CD14-positive monocyte (primary cell): ENCODE measurements at regions not wholly inside any gene's neighbourhood (a gene's known extent, or its start where the extent isn't known, plus 50 kb on each side); places are given as distances from the start of the nearest gene placed in this dataset.

Source experiments
- DNase-seq, 3 donors: peaks; one replicate each; pipeline ENCODE4 v3.0.0-alpha.2; 2011 to 2022
- H2AFZ ChIP-seq: 2 replicates; pipeline ENCODE4 v1.6.0; 2012; ENCODE audit warnings: mild to moderate bottlenecking, low read depth, low read length, inconsistent platforms; ENCODE audit not compliant: insufficient read depth, poor library complexity, severe bottlenecking
- H3K27ac ChIP-seq, 2 donors: 1 replicate in 1 of 2; 2 replicates in 1 of 2; pipeline ENCODE4 v1.5.1; 2012 to 2013; ENCODE audit warnings: low read length in 2 of 2, control low read depth in 1 of 2, inconsistent platforms in 1 of 2, low read depth in 1 of 2, mild to moderate bottlenecking in 1 of 2
- H3K27me3 ChIP-seq, 2 donors: one replicate each; pipeline versions ENCODE4 v1.6.0 to v1.6.1; 2011 to 2013; ENCODE audit warnings: low read length in 2 of 2; ENCODE audit not compliant: control insufficient read depth in 2 of 2, insufficient read depth in 2 of 2
- H3K36me3 ChIP-seq, 2 donors: replicated peaks in 1 of 2; 1 replicate in 1 of 2; 2 replicates in 1 of 2; pipeline versions ENCODE4 v1.5.1 to v1.6.1; 2012 to 2013; ENCODE audit warnings: low read length in 2 of 2, control low read depth in 1 of 2, inconsistent platforms in 1 of 2, mild to moderate bottlenecking in 1 of 2; ENCODE audit not compliant: insufficient read depth in 2 of 2, control insufficient read depth in 1 of 2
- H3K4me1 ChIP-seq, 2 donors: 1 replicate in 1 of 2; 2 replicates in 1 of 2; pipeline versions ENCODE4 v1.5.1 to v1.6.1; 2012 to 2013; ENCODE audit warnings: low read length in 2 of 2, control low read depth in 1 of 2, inconsistent platforms in 1 of 2, mild to moderate bottlenecking in 1 of 2, moderate library complexity in 1 of 2; ENCODE audit not compliant: insufficient read depth in 2 of 2, control insufficient read depth in 1 of 2
- H3K4me2 ChIP-seq: replicated peaks from 2 replicates; pipeline ENCODE3; 2012; ENCODE audit warnings: low read length, moderate library complexity, mild to moderate bottlenecking; ENCODE audit not compliant: poor library complexity, severe bottlenecking; ENCODE audit errors: extremely low read depth
- H3K4me3 ChIP-seq, 3 experiments: fragments of 200-600 bp in 1 of 3; sonication (generic) in 1 of 3; replicated peaks in 1 of 3; 1 replicate in 2 of 3; 2 replicates in 1 of 3; pipeline ENCODE4 v1.5.1; 2011 to 2013; ENCODE audit warnings: low read length in 3 of 3, mild to moderate bottlenecking in 3 of 3, control low read depth in 2 of 3, low read depth in 2 of 3, inconsistent platforms in 1 of 3, moderate library complexity in 1 of 3
- H3K79me2 ChIP-seq: 2 replicates; pipeline ENCODE4 v1.6.0; 2012; ENCODE audit warnings: mild to moderate bottlenecking, control low read depth, inconsistent platforms, low read length, moderate library complexity; ENCODE audit not compliant: insufficient read depth
- H3K9ac ChIP-seq: 2 replicates; pipeline ENCODE4 v1.6.0; 2017; ENCODE audit warnings: low read length, mild to moderate bottlenecking; ENCODE audit not compliant: insufficient read depth, poor library complexity, severe bottlenecking
- H3K9me3 ChIP-seq, 2 donors: replicated peaks in 1 of 2; 1 replicate in 1 of 2; 2 replicates in 1 of 2; pipeline versions ENCODE4 v1.5.1 to v1.6.1; 2012 to 2013; ENCODE audit warnings: low read length in 2 of 2, control low read depth in 1 of 2; ENCODE audit not compliant: control insufficient read depth in 1 of 2, insufficient read depth in 1 of 2
- H4K20me1 ChIP-seq: 2 replicates; pipeline ENCODE4 v1.6.0; 2012; ENCODE audit warnings: mild to moderate bottlenecking, low read length, control low read depth, moderate library complexity; ENCODE audit not compliant: insufficient read depth
- H3K27ac Mint-ChIP-seq, 7 donors: one replicate each; pipeline ENCODE4 v1.8.0; 2020; ENCODE audit warnings: mild to moderate bottlenecking in 7 of 7, mixed read lengths in 7 of 7, moderate library complexity in 6 of 7, inconsistent platforms in 2 of 7
- H3K27me3 Mint-ChIP-seq, 3 donors: one replicate each; pipeline ENCODE4 v1.8.0; 2021 to 2022; ENCODE audit warnings: low read depth in 3 of 3, mild to moderate bottlenecking in 3 of 3, mixed read lengths in 3 of 3, moderate library complexity in 3 of 3, inconsistent platforms in 1 of 3
- H3K36me3 Mint-ChIP-seq, 2 donors: one replicate each; pipeline ENCODE4 v1.8.0; 2020; ENCODE audit warnings: mixed read lengths in 2 of 2, inconsistent platforms in 1 of 2, mild to moderate bottlenecking in 1 of 2
- H3K4me1 Mint-ChIP-seq: one replicate; pipeline ENCODE4 v1.8.0; 2020; ENCODE audit warnings: mild to moderate bottlenecking, mixed read lengths
- H3K4me3 Mint-ChIP-seq, 2 donors: one replicate each; pipeline ENCODE4 v1.8.0; 2020; ENCODE audit warnings: mild to moderate bottlenecking in 2 of 2, mixed read lengths in 2 of 2, moderate library complexity in 1 of 2
- H3K9me3 Mint-ChIP-seq, 7 donors: one replicate each; pipeline ENCODE4 v1.8.0; 2020 to 2022; ENCODE audit warnings: mixed read lengths in 7 of 7, mild to moderate bottlenecking in 6 of 7, moderate library complexity in 6 of 7, inconsistent platforms in 2 of 7
- CTCF ChIP-seq: fragments of 200-600 bp; IDR thresholded peaks from one replicate; pipeline ENCODE4 v1.8.0; 2022; ENCODE audit warnings: antibody characterized with exemption, mild to moderate bottlenecking
- WGBS: methylation state at CpG from one replicate; pipeline ENCODE4 v1.1.5; 2013; ENCODE audit warnings: missing lambda C conversion rate; ENCODE audit not compliant: insufficient coverage; 5-methylcytosine and 5-hydroxymethylcytosine counted together
- intact Hi-C, 2 donors: fragments of 100-400 bp; cut with micrococcal nuclease; formaldehyde crosslinking; loops; one replicate each; pipeline versions ENCODE4 v1.15.0 to v1.15.1; 2023

DNA sequence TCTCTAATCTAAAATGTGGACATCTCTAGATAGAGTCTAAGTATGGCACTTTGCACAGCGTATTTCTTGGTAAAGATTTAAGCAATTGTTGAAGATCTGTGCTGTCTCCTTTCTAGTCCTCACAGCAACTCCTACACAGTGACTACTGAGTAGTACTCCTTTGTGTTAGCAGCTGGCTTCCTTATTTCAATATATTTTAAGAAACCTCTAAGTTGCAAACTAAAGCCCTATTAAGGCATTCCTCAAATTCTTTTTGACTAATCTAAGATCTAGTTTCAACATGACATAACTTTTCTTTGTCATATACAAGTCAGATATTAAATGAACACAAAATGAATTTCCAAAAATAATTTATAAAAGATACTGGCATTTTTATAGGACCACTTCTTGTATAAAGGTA lies 121.8 kb upstream of the DNAJC10 start:
- H3K4me3 ChIP-seq: no peak overlapping the region
- no peak overlapping the region for H3K27ac ChIP-seq
- intact Hi-C loops: no loop called here
- no peaks in the 10 kb centered on the region for H3K9me3 ChIP-seq
- Mint-ChIP-seq H3K4me1 (no peaks in the 10 kb centered on the region), H3K9me3 (peaks cover 0 to 2% (median 0%) of the 10 kb centered on the region in 7 donors), H3K27ac (no peak overlapping the region), H3K27me3 (peaks cover 0 to 3% (median 2%) of the 10 kb centered on the region in 3 donors), H3K36me3 (no peaks in the 10 kb centered on the region), H3K4me3 (no peak overlapping the region)
- H3K36me3 ChIP-seq: no peaks in the 10 kb centered on the region
- H3K4me2 ChIP-seq: no peak overlapping the region
- DNase-seq: no peak
- no peak overlapping the region for H3K9ac ChIP-seq
- H3K4me1 ChIP-seq: no peaks in the 10 kb centered on the region
- H3K79me2 ChIP-seq: no peaks in the 10 kb centered on the region
- H2AFZ ChIP-seq: no peak overlapping the region
- TF ChIP-seq CTCF: no peak
- H3K27me3 ChIP-seq: no peaks in the 10 kb centered on the region
- H4K20me1 ChIP-seq: no peaks in the 10 kb centered on the region
- WGBS: no CpG with 5 or more reads among the region's 1 CpG

- H3K4me3 Mint-ChIP-seq: no peak overlapping the region
- DNase-seq: no peak
- Histone ChIP-seq H4K20me1 (no peaks in the 10 kb centered on the region), H3K4me1 (no peaks in the 10 kb centered on the region), H2AFZ (no peak overlapping the region), H3K4me2 (no peak overlapping the region), H3K27me3 (no peaks in the 10 kb centered on the region), H3K36me3 (no peaks in the 10 kb centered on the region), H3K4me3 (no peak overlapping the region), H3K79me2 (no peaks in the 10 kb centered on the region), H3K9ac (no peak overlapping the region), H3K27ac (no peak overlapping the region), H3K9me3 (no peaks in the 10 kb centered on the region)
- H3K36me3 Mint-ChIP-seq: no peaks in the 10 kb centered on the region
- intact Hi-C loops: no loop called here
- TF ChIP-seq CTCF: no peak
- no peaks in the 10 kb centered on the region for H3K9me3 Mint-ChIP-seq
- H3K27me3 Mint-ChIP-seq: peaks cover 0 to 3% (median 0%) of the 10 kb centered on the region in 3 donors
- no peaks in the 10 kb centered on the region for H3K4me1 Mint-ChIP-seq
- peak overlapping the region in 1 of 7 donors; percentile 70 for H3K27ac Mint-ChIP-seq
- WGBS: no CpG with 5 or more reads among the region's 2 CpGs
Observed at GRCh38 chr2:182595650-182596049, 120.4 kb upstream of the DNAJC10 start.
